SK-N-SH (cell line): ENCODE measurements at regions not wholly inside any gene's neighbourhood (a gene's known extent, or its start where the extent isn't known, plus 50 kb on each side); places are given as distances from the start of the nearest gene placed in this dataset.

Experiments used
- CTCF ChIA-PET: fragments of 300-600, 350-600 bp; formaldehyde crosslinking; extraction: SDS; loops from one replicate; lab custom pipeline; 2021; lab: Yijun Ruan, JAX
- POLR2A ChIA-PET: fragments of 350-600 bp; sonication (Branson Sonifier 250); formaldehyde crosslinking; extraction: SDS; loops from one replicate; lab custom pipeline; 2020; ENCODE audit warnings: antibody characterized with exemption, inconsistent platforms; lab: Yijun Ruan, JAX
- DNase-seq: peaks from one replicate; pipeline ENCODE4 v3.0.0; 2012
- H2AFZ ChIP-seq: fragments of 200-600 bp; sonication (generic); 2 replicates; pipeline ENCODE4 v1.8.1; 2016; ENCODE audit warnings: antibody characterized with exemption, mild to moderate bottlenecking, low read depth
- H3F3A ChIP-seq: fragments of 200-600 bp; sonication (generic); replicated peaks from 2 replicates; pipeline ENCODE3; 2016; ENCODE audit warnings: antibody characterized with exemption, mild to moderate bottlenecking; ENCODE audit not compliant: insufficient read depth
- H3K27ac ChIP-seq, 2 experiments: fragments of 200-500 bp in 1 of 2; fragments of 200-600 bp in 1 of 2; sonication (Bioruptor generic) in 1 of 2; sonication (generic), shearing (Covaris generic) in 1 of 2; 2 replicates each; pipeline versions ENCODE4 v1.5.1 to v1.6.1; 2014 to 2016; ENCODE audit warnings: low read depth in 2 of 2, inconsistent platforms in 1 of 2, low read length in 1 of 2, mild to moderate bottlenecking in 1 of 2, mixed read lengths in 1 of 2
- H3K27me3 ChIP-seq: fragments of 200-600 bp; sonication (generic), shearing (Covaris generic); 2 replicates; pipeline ENCODE4 v1.6.1; 2016; ENCODE audit warnings: mixed run types; ENCODE audit not compliant: insufficient read depth
- H3K36me3 ChIP-seq, 2 experiments: fragments of 200-500 bp in 1 of 2; fragments of 200-600 bp in 1 of 2; sonication (Bioruptor generic) in 1 of 2; sonication (generic) in 1 of 2; replicated peaks in 1 of 2; 2 replicates each; pipeline versions ENCODE3 to v1.5.1; 2014 to 2016; ENCODE audit warnings: low read length in 1 of 2, mild to moderate bottlenecking in 1 of 2; ENCODE audit not compliant: insufficient read depth in 2 of 2, control insufficient read depth in 1 of 2
- H3K4me1 ChIP-seq, 2 experiments: fragments of 200-500 bp in 1 of 2; fragments of 200-600 bp in 1 of 2; sonication (Bioruptor generic) in 1 of 2; sonication (generic), shearing (Covaris generic) in 1 of 2; 2 replicates each; pipeline versions ENCODE4 v1.5.1 to v1.6.1; 2014 to 2016; ENCODE audit warnings: low read depth in 1 of 2, low read length in 1 of 2, mixed run types in 1 of 2; ENCODE audit not compliant: insufficient read depth in 2 of 2, control insufficient read depth in 1 of 2
- H3K4me2 ChIP-seq: fragments of 200-600 bp; sonication (generic), shearing (Covaris generic); 2 replicates; pipeline ENCODE4 v1.6.1; 2017; ENCODE audit warnings: mixed run types
- H3K4me3 ChIP-seq, 2 experiments: fragments of 200-500 bp in 1 of 2; fragments of 200-600 bp in 1 of 2; sonication (Bioruptor generic) in 1 of 2; sonication (generic), shearing (Covaris generic) in 1 of 2; 2 replicates each; pipeline versions ENCODE4 v1.5.1 to v1.8.1; 2014 to 2016; ENCODE audit warnings: low read depth in 2 of 2, inconsistent platforms in 1 of 2, low read length in 1 of 2, mild to moderate bottlenecking in 1 of 2, mixed read lengths in 1 of 2, moderate library complexity in 1 of 2
- H3K79me2 ChIP-seq: fragments of 200-600 bp; sonication (generic); 2 replicates; pipeline ENCODE4 v1.8.1; 2017; ENCODE audit warnings: mild to moderate bottlenecking; ENCODE audit not compliant: insufficient read depth
- H3K9ac ChIP-seq: fragments of 200-600 bp; sonication (generic); 2 replicates; pipeline ENCODE4 v1.6.1; 2017; ENCODE audit warnings: mixed run types
- H3K9me2 ChIP-seq: fragments of 200-600 bp; sonication (generic); 2 replicates; pipeline ENCODE4 v1.6.1; 2017; ENCODE audit warnings: mixed run types
- H3K9me3 ChIP-seq: fragments of 200-600 bp; sonication (generic); 2 replicates; pipeline ENCODE4 v1.6.1; 2017; ENCODE audit warnings: mixed run types, mild to moderate bottlenecking, moderate library complexity
- H4K20me1 ChIP-seq: fragments of 200-600 bp; sonication (generic); 2 replicates; pipeline ENCODE4 v1.6.1; 2017; ENCODE audit warnings: mild to moderate bottlenecking, mixed run types; ENCODE audit not compliant: insufficient read depth
- CHD2 ChIP-seq: fragments of 150-350 bp; IDR thresholded peaks from 2 replicates; pipeline ENCODE4 v1.6.1; 2018; ENCODE audit warnings: low read length; ENCODE audit not compliant: partially characterized antibody
- ELF1 ChIP-seq: IDR thresholded peaks from 2 replicates; pipeline ENCODE4 v1.4.0; 2012
- FOXM1 ChIP-seq: IDR thresholded peaks from 2 replicates; pipeline ENCODE4 v1.4.0; 2012; ENCODE audit warnings: low read depth, mild to moderate bottlenecking
- GATA2 ChIP-seq: sonication (generic); formaldehyde crosslinking; IDR thresholded peaks from 2 replicates; pipeline ENCODE4 v1.5.0; 2020; ENCODE audit warnings: mild to moderate bottlenecking, missing genetic modification reagents
- MXI1 ChIP-seq: IDR thresholded peaks from 2 replicates; pipeline ENCODE4 v1.6.1; 2012; ENCODE audit warnings: mild to moderate bottlenecking, low read depth, low read length, improper control_type of control experiment
- NFIC ChIP-seq: IDR thresholded peaks from 2 replicates; pipeline ENCODE4 v1.4.0; 2012; ENCODE audit warnings: borderline replicate concordance
- RAD21 ChIP-seq: IDR thresholded peaks from 2 replicates; pipeline ENCODE4 v1.6.1; 2012; ENCODE audit warnings: mild to moderate bottlenecking, low read length
- RXRA ChIP-seq: IDR thresholded peaks from 2 replicates; pipeline ENCODE4 v1.4.0; 2012; ENCODE audit warnings: low read depth, mild to moderate bottlenecking, borderline replicate concordance
- WGBS: methylation state at CpG from one replicate; pipeline ENCODE4 v1.1.6; 2017; ENCODE audit warnings: low lambda C conversion rate; 5-methylcytosine and 5-hydroxymethylcytosine counted together
- TF ChIP-seq, protein P1 (sequence below): fragments of 150-350 bp; IDR thresholded peaks from 2 replicates; pipeline ENCODE4 v1.6.1; 2016; ENCODE audit warnings: mild to moderate bottlenecking, low read depth, low read length
- TF ChIP-seq, protein P2 (sequence below): IDR thresholded peaks from 2 replicates; pipeline ENCODE4 v1.4.0; 2012; ENCODE audit warnings: low read depth
- TF ChIP-seq, protein P3 (sequence below): IDR thresholded peaks from 2 replicates; pipeline ENCODE4 v1.6.1; 2012; ENCODE audit warnings: mild to moderate bottlenecking, low read depth, low read length, moderate library complexity

DNA sequence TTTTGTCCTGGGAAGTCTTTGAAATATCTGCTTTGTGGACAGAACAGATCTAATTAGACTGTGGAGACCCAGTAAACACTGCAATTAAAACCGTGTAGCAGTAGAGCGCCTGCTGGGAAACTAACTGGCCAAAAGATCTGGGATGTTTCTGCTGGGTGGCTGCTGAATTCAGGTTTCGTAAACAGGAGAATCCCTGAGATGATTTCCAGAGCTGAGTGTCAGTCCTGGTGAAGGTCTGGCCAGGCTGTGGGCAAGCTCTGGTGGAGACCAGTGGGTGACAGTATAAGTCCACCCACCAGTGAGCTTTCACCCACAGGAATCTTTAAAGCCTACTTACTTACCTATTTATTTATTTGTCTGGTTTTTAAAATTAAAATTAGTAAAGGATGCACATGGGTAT lies 257.2 kb downstream of the IRF8 start:
- Histone ChIP-seq H3K27me3 (peaks cover 42% of the 10 kb centered on the region), H3K9ac (no peak overlapping the region), H3K36me3 (no peaks in the 10 kb centered on the region), H3K27ac (no peak overlapping the region), H4K20me1 (no peaks in the 10 kb centered on the region), H3K9me3 (no peaks in the 10 kb centered on the region), H2AFZ (no peak overlapping the region), H3K4me2 (no peak overlapping the region), H3K4me1 (no peaks in the 10 kb centered on the region), H3K9me2 (no peaks in the 10 kb centered on the region), H3F3A (no peaks in the 10 kb centered on the region), H3K79me2 (no peaks in the 10 kb centered on the region), H3K4me3 (no peak overlapping the region)
- WGBS: 0% methylated on average over 3 of the region's 3 CpGs
- CTCF ChIA-PET: no interaction called here
- TF ChIP-seq RXRA: no peak
- TF ChIP-seq MXI1: no peak
- no peak for TF ChIP-seq CHD2
- no peak for TF ChIP-seq FOXM1
- TF ChIP-seq NFIC: no peak
- TF ChIP-seq ELF1: no peak
- TF ChIP-seq, protein P1, sequence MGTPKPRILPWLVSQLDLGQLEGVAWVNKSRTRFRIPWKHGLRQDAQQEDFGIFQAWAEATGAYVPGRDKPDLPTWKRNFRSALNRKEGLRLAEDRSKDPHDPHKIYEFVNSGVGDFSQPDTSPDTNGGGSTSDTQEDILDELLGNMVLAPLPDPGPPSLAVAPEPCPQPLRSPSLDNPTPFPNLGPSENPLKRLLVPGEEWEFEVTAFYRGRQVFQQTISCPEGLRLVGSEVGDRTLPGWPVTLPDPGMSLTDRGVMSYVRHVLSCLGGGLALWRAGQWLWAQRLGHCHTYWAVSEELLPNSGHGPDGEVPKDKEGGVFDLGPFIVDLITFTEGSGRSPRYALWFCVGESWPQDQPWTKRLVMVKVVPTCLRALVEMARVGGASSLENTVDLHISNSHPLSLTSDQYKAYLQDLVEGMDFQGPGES: no peak
- TF ChIP-seq RAD21: no peak
- TF ChIP-seq, protein P2, sequence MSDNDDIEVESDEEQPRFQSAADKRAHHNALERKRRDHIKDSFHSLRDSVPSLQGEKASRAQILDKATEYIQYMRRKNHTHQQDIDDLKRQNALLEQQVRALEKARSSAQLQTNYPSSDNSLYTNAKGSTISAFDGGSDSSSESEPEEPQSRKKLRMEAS: no peak
- TF ChIP-seq, protein P3, sequence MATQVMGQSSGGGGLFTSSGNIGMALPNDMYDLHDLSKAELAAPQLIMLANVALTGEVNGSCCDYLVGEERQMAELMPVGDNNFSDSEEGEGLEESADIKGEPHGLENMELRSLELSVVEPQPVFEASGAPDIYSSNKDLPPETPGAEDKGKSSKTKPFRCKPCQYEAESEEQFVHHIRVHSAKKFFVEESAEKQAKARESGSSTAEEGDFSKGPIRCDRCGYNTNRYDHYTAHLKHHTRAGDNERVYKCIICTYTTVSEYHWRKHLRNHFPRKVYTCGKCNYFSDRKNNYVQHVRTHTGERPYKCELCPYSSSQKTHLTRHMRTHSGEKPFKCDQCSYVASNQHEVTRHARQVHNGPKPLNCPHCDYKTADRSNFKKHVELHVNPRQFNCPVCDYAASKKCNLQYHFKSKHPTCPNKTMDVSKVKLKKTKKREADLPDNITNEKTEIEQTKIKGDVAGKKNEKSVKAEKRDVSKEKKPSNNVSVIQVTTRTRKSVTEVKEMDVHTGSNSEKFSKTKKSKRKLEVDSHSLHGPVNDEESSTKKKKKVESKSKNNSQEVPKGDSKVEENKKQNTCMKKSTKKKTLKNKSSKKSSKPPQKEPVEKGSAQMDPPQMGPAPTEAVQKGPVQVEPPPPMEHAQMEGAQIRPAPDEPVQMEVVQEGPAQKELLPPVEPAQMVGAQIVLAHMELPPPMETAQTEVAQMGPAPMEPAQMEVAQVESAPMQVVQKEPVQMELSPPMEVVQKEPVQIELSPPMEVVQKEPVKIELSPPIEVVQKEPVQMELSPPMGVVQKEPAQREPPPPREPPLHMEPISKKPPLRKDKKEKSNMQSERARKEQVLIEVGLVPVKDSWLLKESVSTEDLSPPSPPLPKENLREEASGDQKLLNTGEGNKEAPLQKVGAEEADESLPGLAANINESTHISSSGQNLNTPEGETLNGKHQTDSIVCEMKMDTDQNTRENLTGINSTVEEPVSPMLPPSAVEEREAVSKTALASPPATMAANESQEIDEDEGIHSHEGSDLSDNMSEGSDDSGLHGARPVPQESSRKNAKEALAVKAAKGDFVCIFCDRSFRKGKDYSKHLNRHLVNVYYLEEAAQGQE: no peak
- DNase-seq: no peak
- POLR2A ChIA-PET: no interaction called here

DNA sequence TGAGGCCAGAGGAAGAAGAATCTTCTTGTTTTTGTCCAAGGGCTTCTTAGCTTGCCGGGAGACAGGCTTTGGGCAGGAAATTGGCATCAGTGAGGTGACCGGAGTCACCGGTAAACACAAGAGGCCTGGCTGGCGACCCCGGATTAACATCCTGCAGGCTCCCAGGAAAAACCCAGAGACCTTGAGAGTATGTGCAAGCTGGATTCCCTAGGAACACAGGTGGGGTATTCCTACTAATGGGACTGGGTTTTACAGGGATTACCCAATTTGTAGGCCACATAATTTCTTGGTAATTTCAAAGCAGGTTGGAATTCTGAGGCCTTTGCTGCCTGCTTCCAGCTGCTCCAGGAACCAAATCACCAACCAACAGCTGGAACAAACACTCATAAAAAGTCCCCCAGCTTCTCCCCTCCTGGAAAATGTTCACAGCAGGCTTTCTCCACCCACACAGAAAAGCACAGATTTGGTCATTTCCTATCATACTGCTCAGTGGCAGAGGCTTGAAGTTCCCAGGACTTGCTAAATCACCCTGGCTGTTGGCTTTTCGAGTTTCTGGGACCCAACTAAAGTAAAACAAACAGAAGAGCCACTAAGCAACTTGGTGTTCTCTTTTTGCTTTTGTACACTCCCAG lies 258.8 kb downstream of the IRF8 start:
- H3K4me1 ChIP-seq: no peaks in the 10 kb centered on the region
- TF ChIP-seq GATA2: no peak
- TF ChIP-seq, all 33 proteins: peak for 0
- no peak overlapping the region for H2AFZ ChIP-seq
- no peaks in the 10 kb centered on the region for H3F3A ChIP-seq
- DNase-seq: no peak
- no peak overlapping the region for H3K4me2 ChIP-seq
- ChIA-PET POLR2A (no interaction called here), CTCF (no interaction called here)
- H3K9me2 ChIP-seq: no peaks in the 10 kb centered on the region
- H3K27me3 ChIP-seq: peaks cover 29% of the 10 kb centered on the region
- H3K9me3 ChIP-seq: no peaks in the 10 kb centered on the region
- no peak overlapping the region for H3K9ac ChIP-seq
- H3K27ac ChIP-seq: no peak overlapping the region
- 36% methylated on average over 6 of the region's 6 CpGs for WGBS
- H3K4me3 ChIP-seq: no peak overlapping the region
- no peaks in the 10 kb centered on the region for H3K36me3 ChIP-seq
- no peaks in the 10 kb centered on the region for H4K20me1 ChIP-seq
- no peaks in the 10 kb centered on the region for H3K79me2 ChIP-seq
